Thoracic aorta (tissue), 2 donors: ENCODE measurements at regions not wholly inside any gene's neighbourhood (a gene's known extent, or its start where the extent isn't known, plus 50 kb on each side); places are given as distances from the start of the nearest gene placed in this dataset.
"Not testable (repeated sequence)": the region's sequence is repeated elsewhere in the genome, so short reads cannot be mapped to it uniquely, and the experiment has no call there.

ENCODE experiments used
- ATAC-seq: fragments of 150-250 bp; one replicate; pipeline ENCODE4 v1.8.0; 2017; ENCODE audit warnings: low read depth; ENCODE audit not compliant: insufficient number of reproducible peaks, low FRiP score
- DNase-seq: peaks from one replicate; pipeline ENCODE4 v3.0.0-alpha.2; 2020; ENCODE audit warnings: low spot score
- H3K27ac ChIP-seq, 2 donors: fragments of 200-600 bp; sonication (generic); 1 replicate in 1 of 2; 2 replicates in 1 of 2; pipeline ENCODE4 v1.5.1; 2016; ENCODE audit warnings: mild to moderate bottlenecking in 2 of 2, moderate library complexity in 2 of 2
- H3K27me3 ChIP-seq: fragments of 200-600 bp; sonication (generic); replicated peaks from 2 replicates; pipeline ENCODE4 v1.6.0; 2016; ENCODE audit warnings: mild to moderate bottlenecking; ENCODE audit not compliant: insufficient read depth
- H3K36me3 ChIP-seq: fragments of 200-600 bp; sonication (generic); one replicate; pipeline ENCODE4 v1.5.1; 2016
- H3K4me1 ChIP-seq, 2 donors: fragments of 200-600 bp; sonication (generic); 1 replicate in 1 of 2; 2 replicates in 1 of 2; pipeline versions ENCODE4 v1.5.1 to v1.6.0; 2016; ENCODE audit warnings: low read depth in 2 of 2, mild to moderate bottlenecking in 1 of 2; ENCODE audit not compliant: control insufficient read depth in 1 of 2
- H3K4me3 ChIP-seq: fragments of 200-600 bp; sonication (generic); 2 replicates; pipeline ENCODE4 v1.5.1; 2016; ENCODE audit warnings: mild to moderate bottlenecking
- H3K9me3 ChIP-seq: fragments of 200-600 bp; sonication (generic); 2 replicates; pipeline ENCODE4 v1.5.1; 2016
- CTCF ChIP-seq: fragments of 200-600 bp; sonication (generic); IDR thresholded peaks from one replicate; pipeline ENCODE4 v1.5.1; 2019; ENCODE audit warnings: antibody characterized with exemption

GRCh38 chr2:219870041-219870440 is 242.6 kb downstream of the SLC4A3 start:
- Histone ChIP-seq H3K36me3 (no peaks in the 10 kb centered on the region), H3K4me3 (no peak overlapping the region), H3K4me1 (no peaks in the 10 kb centered on the region), H3K27me3 (no peaks in the 10 kb centered on the region), H3K27ac (no peak overlapping the region), H3K9me3 (no peaks in the 10 kb centered on the region)
- no peak for TF ChIP-seq CTCF
- ATAC-seq, result no peak
- DNase-seq, result no peak

GRCh38 chr2:219871351-219871750 is 243.9 kb downstream of the SLC4A3 start:
- no peak overlapping the region for H3K27ac ChIP-seq
- no peak overlapping the region for H3K4me3 ChIP-seq
- H3K36me3 ChIP-seq, result no peaks in the 10 kb centered on the region
- H3K27me3 ChIP-seq, result no peaks in the 10 kb centered on the region
- H3K4me1 ChIP-seq, result no peaks in the 10 kb centered on the region
- no peak for TF ChIP-seq CTCF
- DNase-seq (no peak), ATAC-seq (no peak)
- H3K9me3 ChIP-seq, result no peaks in the 10 kb centered on the region

GRCh38 chr2:219875036-219875435 is 247.6 kb downstream of the SLC4A3 start:
- no peak for TF ChIP-seq CTCF
- Histone ChIP-seq H3K4me3 (no peak overlapping the region), H3K36me3 (no peaks in the 10 kb centered on the region), H3K9me3 (no peaks in the 10 kb centered on the region), H3K4me1 (no peaks in the 10 kb centered on the region), H3K27ac (no peak overlapping the region), H3K27me3 (no peaks in the 10 kb centered on the region)
- DNase-seq (no peak), ATAC-seq (no peak)

GRCh38 chr2:219875986-219876385 is 248.6 kb downstream of the SLC4A3 start:
- not testable (repeated sequence) for H3K27ac ChIP-seq, ATAC-seq, H3K4me3 ChIP-seq, H3K36me3 ChIP-seq, H3K27me3 ChIP-seq, H3K4me1 ChIP-seq, DNase-seq, H3K9me3 ChIP-seq

GRCh38 chr2:219876931-219877330 is 249.5 kb downstream of the SLC4A3 start:
- ATAC-seq (no peak), DNase-seq (no peak)
- Histone ChIP-seq H3K36me3 (no peaks in the 10 kb centered on the region), H3K4me3 (no peak overlapping the region), H3K4me1 (no peaks in the 10 kb centered on the region), H3K27ac (no peak overlapping the region), H3K27me3 (no peaks in the 10 kb centered on the region), H3K9me3 (no peaks in the 10 kb centered on the region)
- no peak for TF ChIP-seq CTCF

- H3K9me3 ChIP-seq, result no peaks in the 10 kb centered on the region
- H3K27me3 ChIP-seq, result no peaks in the 10 kb centered on the region
- H3K4me1 ChIP-seq, result no peaks in the 10 kb centered on the region
- no peaks in the 10 kb centered on the region for H3K36me3 ChIP-seq
- H3K4me3 ChIP-seq, result no peak overlapping the region
- H3K27ac ChIP-seq, result no peak overlapping the region
- no peak for TF ChIP-seq CTCF
- ATAC-seq (no peak), DNase-seq (no peak)
Observed at GRCh38 chr2:219877728-219878127, 250.3 kb downstream of the SLC4A3 start.
